ENCODE measurements at regions not wholly inside any gene's neighbourhood (a gene's known extent, or its start where the extent isn't known, plus 50 kb on each side); places are given as distances from the start of the nearest gene placed in this dataset.

DNA sequence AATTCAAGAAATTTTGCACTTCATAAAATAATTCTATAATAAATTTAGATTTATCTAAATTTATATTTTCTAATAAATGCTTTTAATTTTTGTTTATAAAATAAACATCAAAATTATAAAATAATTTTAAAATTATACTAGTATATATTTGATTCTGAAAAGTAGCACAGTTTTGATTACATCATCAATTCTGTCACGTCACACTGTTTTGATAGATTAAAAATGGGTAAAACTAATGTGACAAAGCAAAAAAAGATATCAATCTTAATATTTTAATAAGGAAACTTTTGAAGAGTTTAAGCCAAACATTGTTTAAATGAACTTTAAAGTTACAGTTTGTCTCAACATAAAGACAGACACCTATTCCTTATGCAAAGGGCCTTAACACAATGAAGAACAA, 1001.8 kb downstream of the KCNT2 start:
- TF ChIP-seq, protein P1, sequence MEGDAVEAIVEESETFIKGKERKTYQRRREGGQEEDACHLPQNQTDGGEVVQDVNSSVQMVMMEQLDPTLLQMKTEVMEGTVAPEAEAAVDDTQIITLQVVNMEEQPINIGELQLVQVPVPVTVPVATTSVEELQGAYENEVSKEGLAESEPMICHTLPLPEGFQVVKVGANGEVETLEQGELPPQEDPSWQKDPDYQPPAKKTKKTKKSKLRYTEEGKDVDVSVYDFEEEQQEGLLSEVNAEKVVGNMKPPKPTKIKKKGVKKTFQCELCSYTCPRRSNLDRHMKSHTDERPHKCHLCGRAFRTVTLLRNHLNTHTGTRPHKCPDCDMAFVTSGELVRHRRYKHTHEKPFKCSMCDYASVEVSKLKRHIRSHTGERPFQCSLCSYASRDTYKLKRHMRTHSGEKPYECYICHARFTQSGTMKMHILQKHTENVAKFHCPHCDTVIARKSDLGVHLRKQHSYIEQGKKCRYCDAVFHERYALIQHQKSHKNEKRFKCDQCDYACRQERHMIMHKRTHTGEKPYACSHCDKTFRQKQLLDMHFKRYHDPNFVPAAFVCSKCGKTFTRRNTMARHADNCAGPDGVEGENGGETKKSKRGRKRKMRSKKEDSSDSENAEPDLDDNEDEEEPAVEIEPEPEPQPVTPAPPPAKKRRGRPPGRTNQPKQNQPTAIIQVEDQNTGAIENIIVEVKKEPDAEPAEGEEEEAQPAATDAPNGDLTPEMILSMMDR (IDR thresholded peaks at IDR 0.05; ENCODE audit: insufficient read depth, low read length), result no peak
- TF ChIP-seq POLR2AphosphoS5 (IDR thresholded peaks at IDR 0.05; ENCODE audit: low read depth) (no peak), SPI1 (IDR thresholded peaks at IDR 0.05; ENCODE audit: borderline replicate concordance, low read depth) (no peak)
- TF ChIP-seq, protein P2, sequence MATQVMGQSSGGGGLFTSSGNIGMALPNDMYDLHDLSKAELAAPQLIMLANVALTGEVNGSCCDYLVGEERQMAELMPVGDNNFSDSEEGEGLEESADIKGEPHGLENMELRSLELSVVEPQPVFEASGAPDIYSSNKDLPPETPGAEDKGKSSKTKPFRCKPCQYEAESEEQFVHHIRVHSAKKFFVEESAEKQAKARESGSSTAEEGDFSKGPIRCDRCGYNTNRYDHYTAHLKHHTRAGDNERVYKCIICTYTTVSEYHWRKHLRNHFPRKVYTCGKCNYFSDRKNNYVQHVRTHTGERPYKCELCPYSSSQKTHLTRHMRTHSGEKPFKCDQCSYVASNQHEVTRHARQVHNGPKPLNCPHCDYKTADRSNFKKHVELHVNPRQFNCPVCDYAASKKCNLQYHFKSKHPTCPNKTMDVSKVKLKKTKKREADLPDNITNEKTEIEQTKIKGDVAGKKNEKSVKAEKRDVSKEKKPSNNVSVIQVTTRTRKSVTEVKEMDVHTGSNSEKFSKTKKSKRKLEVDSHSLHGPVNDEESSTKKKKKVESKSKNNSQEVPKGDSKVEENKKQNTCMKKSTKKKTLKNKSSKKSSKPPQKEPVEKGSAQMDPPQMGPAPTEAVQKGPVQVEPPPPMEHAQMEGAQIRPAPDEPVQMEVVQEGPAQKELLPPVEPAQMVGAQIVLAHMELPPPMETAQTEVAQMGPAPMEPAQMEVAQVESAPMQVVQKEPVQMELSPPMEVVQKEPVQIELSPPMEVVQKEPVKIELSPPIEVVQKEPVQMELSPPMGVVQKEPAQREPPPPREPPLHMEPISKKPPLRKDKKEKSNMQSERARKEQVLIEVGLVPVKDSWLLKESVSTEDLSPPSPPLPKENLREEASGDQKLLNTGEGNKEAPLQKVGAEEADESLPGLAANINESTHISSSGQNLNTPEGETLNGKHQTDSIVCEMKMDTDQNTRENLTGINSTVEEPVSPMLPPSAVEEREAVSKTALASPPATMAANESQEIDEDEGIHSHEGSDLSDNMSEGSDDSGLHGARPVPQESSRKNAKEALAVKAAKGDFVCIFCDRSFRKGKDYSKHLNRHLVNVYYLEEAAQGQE (IDR thresholded peaks at IDR 0.05; ENCODE audit: insufficient replicate concordance, low read depth), result no peak

Measured in HL-60 (cell line).